Tibial nerve (tissue), 4 donors: ENCODE measurements at regions not wholly inside any gene's neighbourhood (a gene's known extent, or its start where the extent isn't known, plus 50 kb on each side); places are given as distances from the start of the nearest gene placed in this dataset.

Experiments used
- EP300 ChIP-seq, 2 donors: sonication (generic); formaldehyde crosslinking; IDR thresholded peaks; one replicate each; pipeline ENCODE4 v1.6.1; 2017; ENCODE audit warnings: antibody characterized with exemption in 2 of 2, mild to moderate bottlenecking in 1 of 2
- POLR2A ChIP-seq, 2 donors: fragments of 450-650 bp; IDR thresholded peaks; one replicate each; pipeline ENCODE4 v1.6.1; 2017; ENCODE audit warnings: antibody characterized with exemption in 2 of 2, mild to moderate bottlenecking in 2 of 2, moderate library complexity in 2 of 2
- TF ChIP-seq, protein P1 (sequence below), 5 experiments: fragments of 200-600 bp in 3 of 5; fragments of 450-650 bp in 2 of 5; sonication (generic) in 3 of 5; IDR thresholded peaks; one replicate each; pipeline ENCODE4 v1.5.1; 2016 to 2019; ENCODE audit warnings: antibody characterized with exemption in 5 of 5, mild to moderate bottlenecking in 3 of 5, moderate library complexity in 2 of 5

DNA sequence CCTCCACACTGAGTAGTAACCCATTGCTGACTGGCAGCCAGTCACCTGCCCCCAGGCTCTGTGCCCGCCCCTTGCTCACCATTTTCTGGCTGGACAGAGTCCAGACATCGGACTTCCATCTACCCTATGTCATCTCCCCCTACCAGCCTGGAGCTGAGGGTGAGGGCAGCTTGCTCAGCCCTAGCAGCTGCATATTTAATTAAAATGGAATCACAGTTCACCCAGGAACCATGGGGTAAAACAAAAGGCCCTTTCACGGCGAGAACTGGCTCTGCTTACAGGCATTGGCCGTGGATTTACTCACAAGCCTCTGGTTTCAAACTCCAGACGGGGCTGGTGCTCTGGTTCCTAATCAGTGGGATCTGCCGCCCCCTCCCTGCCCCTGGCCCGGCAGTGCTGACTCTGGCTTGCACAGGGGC lies 94.9 kb upstream of the ATP2B2 start:
- no peak for TF ChIP-seq EP300 (IDR thresholded peaks at IDR 0.05)
- no peak for TF ChIP-seq POLR2A (IDR thresholded peaks at IDR 0.05)
- TF ChIP-seq, protein P1, sequence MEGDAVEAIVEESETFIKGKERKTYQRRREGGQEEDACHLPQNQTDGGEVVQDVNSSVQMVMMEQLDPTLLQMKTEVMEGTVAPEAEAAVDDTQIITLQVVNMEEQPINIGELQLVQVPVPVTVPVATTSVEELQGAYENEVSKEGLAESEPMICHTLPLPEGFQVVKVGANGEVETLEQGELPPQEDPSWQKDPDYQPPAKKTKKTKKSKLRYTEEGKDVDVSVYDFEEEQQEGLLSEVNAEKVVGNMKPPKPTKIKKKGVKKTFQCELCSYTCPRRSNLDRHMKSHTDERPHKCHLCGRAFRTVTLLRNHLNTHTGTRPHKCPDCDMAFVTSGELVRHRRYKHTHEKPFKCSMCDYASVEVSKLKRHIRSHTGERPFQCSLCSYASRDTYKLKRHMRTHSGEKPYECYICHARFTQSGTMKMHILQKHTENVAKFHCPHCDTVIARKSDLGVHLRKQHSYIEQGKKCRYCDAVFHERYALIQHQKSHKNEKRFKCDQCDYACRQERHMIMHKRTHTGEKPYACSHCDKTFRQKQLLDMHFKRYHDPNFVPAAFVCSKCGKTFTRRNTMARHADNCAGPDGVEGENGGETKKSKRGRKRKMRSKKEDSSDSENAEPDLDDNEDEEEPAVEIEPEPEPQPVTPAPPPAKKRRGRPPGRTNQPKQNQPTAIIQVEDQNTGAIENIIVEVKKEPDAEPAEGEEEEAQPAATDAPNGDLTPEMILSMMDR (IDR thresholded peaks at IDR 0.05) = no peak
